ENCODE measurements at regions not wholly inside any gene's neighbourhood (a gene's known extent, or its start where the extent isn't known, plus 50 kb on each side); places are given as distances from the start of the nearest gene placed in this dataset.

DNA sequence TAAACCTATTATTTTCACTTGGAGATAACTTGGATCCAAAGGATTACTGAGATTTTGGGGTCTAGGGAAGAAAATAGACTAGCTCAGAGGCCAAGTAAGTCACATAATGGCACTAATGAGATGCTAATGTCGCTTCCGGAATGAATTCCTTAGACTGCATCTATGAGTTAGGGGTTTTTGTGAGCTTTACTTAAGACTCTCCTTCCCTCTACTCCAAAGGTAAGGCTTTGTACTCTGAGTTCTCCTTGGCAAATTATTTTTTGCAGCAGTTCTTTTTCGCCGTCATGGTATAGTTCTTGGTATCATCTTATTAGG is 143.9 kb upstream of the KLF14 start:
- DNase-seq (ENCODE audit: extremely low read depth, low read depth, low spot score) = no peak

- no peak for DNase-seq (ENCODE audit: extremely low read depth, low read depth, low spot score)
Observed at GRCh38 chr7:130878785-130879184, 144.8 kb upstream of the KLF14 start.

GRCh38 chr7:130879191-130879590 is 145.2 kb upstream of the KLF14 start:
- DNase-seq (ENCODE audit: extremely low read depth, low read depth, low spot score) = no peak

DNA sequence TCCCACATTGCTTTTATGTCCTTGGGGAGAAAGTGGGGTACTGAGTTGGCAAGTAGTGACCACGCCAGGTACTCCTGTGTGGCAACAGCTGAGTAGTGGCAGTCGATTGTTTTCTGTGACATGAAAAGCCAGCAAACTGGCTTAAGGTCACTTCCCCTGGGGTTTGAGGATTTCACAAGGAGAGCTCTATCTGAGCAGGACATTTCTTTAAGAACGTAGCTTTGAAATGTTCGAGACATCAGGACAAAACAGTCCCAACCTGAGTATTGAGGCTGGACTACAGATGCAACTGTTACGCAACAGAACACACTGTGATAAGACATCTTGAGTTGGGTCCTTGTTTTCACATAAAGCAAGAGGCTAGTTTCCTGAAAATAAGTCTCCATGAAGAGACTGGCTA is 146.7 kb upstream of the KLF14 start:
- DNase-seq (ENCODE audit: extremely low read depth, low read depth, low spot score) = no peak

DNA sequence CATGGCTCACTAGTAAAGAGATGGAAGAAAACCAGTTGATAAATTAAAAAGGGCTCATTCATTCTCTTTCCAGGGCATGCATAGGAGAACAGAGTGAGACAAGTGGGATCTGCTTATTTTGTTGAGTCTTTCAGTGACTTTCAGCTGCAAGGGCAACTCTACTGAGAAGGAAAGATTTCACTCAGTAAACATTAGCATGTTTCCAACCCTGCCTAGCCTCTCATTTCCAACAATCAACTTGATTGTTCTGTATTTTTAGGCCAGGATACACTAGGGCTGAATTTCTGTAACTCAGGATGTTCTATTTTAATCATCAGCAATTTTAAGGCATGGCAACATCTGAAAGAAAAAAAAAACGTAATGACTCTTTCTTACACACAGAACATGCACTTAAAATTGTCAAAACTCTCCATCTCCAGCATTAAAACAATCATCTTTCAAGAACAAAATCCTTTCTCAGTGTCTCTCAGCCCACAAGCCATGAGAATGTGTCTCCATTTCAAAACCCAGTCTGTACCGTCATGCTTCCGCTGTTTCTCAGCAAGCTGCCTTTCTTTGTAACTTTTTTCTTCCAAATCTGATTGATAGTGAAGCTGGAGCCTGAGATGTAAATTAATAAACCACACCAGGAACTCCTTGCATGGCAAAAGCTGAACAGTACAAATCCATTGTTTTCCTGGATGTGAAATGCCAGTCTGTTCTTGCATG is 147.2 kb upstream of the KLF14 start:
- no peak for DNase-seq (ENCODE audit: extremely low read depth, low read depth, low spot score)

- no peak for DNase-seq (ENCODE audit: extremely low read depth, low read depth, low spot score)
Observed at GRCh38 chr7:130881799-130882141, 147.8 kb upstream of the KLF14 start.

GRCh38 chr7:130882396-130882795 is 148.4 kb upstream of the KLF14 start:
- no peak for DNase-seq (ENCODE audit: extremely low read depth, low read depth, low spot score)

DNA sequence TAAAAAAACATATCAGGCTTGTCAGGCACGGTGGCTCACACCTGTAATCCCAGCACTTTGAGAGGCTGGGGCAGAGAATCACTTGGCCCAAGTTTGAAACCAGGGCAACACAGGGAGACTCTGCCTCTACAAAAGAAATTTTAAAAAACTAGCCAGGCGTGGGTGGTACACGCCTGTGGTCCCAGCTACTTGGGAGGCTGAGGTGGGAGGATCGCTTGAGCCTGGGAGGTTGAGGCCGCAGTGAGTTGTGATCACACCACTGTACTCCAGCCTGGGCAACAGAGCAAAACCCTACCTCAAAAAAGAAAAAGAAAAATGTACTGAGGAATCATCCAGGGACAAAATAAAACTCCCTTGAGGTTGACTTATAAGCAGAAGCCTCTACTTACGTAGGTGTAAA is 149.9 kb upstream of the KLF14 start:
- DNase-seq (ENCODE audit: extremely low read depth, low read depth, low spot score) = no peak

- no peak for DNase-seq (ENCODE audit: extremely low read depth, low read depth, low spot score)
Observed at GRCh38 chr7:130884437-130885417, 150.7 kb upstream of the KLF14 start.

DNA sequence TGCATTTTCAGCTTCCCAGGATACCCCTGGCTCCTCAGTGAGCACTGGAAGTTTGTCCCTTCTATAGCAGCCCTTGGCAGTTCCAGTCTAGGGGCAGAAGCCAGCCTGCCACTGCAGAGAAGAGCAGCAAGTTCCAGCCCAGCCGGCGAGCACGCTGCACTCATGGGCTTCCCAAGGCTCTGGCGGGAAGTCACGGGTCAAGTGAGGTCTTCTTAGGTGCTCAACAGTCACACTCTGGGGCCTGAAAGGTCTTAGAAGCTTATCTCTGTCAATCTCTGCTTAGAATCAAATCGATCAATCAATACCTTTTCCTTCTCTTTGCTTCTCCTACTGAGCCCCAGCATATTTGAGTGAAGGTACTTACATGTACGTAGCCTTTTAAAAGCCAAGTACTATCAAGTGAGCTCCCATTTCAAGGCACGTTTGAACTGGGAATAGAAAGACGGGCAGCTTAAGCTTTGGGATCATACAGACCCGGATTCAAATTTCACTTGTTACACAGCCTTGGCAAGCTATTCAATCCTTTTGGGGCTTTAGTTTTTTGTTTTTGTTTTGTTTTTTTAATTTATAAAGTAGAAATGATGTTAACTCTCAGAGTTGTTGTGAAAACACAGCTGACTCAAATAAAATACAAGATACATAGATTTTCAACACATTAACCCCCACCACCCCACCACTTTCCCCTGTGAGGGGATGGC is 152.6 kb upstream of the KLF14 start:
- no peak for DNase-seq (ENCODE audit: extremely low read depth, low read depth, low spot score)

- DNase-seq (ENCODE audit: extremely low read depth, low read depth, low spot score) = peak; percentile 78
Observed at GRCh38 chr7:130887182-130887956, 153.4 kb upstream of the KLF14 start.

- no peak for DNase-seq (ENCODE audit: extremely low read depth, low read depth, low spot score)
Observed at GRCh38 chr7:130887957-130888371, 154.0 kb upstream of the KLF14 start.

- DNase-seq (ENCODE audit: extremely low read depth, low read depth, low spot score) = no peak
Observed at GRCh38 chr7:130888468-130888867, 154.5 kb upstream of the KLF14 start.

DNA sequence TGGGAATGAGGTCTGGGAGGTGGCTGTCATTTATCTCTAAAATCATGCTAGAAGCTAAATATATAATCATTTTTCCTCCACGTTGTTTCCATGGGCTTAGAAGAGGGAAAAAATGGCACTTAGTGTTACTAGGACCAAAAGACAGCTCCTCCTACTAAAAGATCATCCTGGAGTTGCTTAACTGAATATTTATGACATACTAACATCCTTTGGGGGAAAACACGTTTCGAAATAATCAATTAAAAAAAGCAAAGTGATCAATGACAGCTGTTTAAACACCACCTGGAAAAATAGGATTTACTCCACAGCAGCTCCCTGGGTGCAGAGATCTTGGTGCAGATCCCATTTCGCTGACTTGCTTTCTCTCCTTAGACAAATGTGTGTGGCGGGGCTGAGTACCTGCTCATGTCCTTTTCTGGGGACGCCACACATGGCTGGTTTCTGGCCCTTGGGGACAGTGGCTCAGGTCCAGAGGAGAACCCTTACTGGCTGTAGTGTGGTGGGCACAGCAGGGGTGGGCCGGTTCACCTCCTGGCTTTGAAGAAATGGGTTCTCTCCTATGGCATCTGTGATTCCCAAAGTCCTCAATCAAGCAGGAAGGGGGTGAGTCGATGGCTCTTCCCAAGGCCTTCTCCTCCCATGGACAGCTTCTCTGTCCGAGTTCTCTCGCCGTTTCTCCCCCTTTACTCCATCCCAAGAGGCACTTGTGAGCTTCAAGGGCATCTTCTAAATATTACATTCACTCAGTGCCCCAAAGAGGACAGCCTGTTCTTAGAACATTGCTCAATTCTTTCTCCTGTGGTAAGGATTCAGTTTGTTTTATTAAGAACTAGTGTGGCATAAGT is 156.4 kb upstream of the KLF14 start:
- no peak for DNase-seq (ENCODE audit: extremely low read depth, low read depth, low spot score)

GRCh38 chr7:130891254-130892094 is 157.5 kb upstream of the KLF14 start:
- DNase-seq (ENCODE audit: extremely low read depth, low read depth, low spot score) = no peak

- no peak for DNase-seq (ENCODE audit: extremely low read depth, low read depth, low spot score)
Observed at GRCh38 chr7:130893441-130893894, 159.5 kb upstream of the KLF14 start.

- no peak for DNase-seq (ENCODE audit: extremely low read depth, low read depth, low spot score)
Observed at GRCh38 chr7:130894146-130894908, 160.3 kb upstream of the KLF14 start.

Measured in glomerular endothelial cell (primary cell).